Astrocyte of the spinal cord (primary cell): ENCODE measurements at regions not wholly inside any gene's neighbourhood (a gene's known extent, or its start where the extent isn't known, plus 50 kb on each side); places are given as distances from the start of the nearest gene placed in this dataset.

Source experiments
- DNase-seq: peaks from one replicate; pipeline ENCODE4 v3.0.0; 2011; ENCODE audit warnings: low read depth, low spot score
- H3K4me3 ChIP-seq: 2 replicates; pipeline ENCODE4 v1.5.1; 2011; ENCODE audit warnings: low read depth, mild to moderate bottlenecking, low read length, moderate library complexity
- CTCF ChIP-seq: IDR thresholded peaks from 2 replicates; pipeline ENCODE4 v1.5.1; 2012; ENCODE audit warnings: low read depth, mild to moderate bottlenecking, low read length, inconsistent platforms
- in situ Hi-C: cut with HindIII; loops from 2 replicates; pipeline ENCODE4 v1.10.0; 2017; ENCODE audit warnings: low sequenced_read_pairs

GRCh38 chr5:52531105-52531504 lies 256.6 kb upstream of the ITGA1 start:
- no peak overlapping the region for H3K4me3 ChIP-seq
- in situ Hi-C loops: no loop called here
- no peak for TF ChIP-seq CTCF
- DNase-seq: no peak

- TF ChIP-seq CTCF: no peak
- in situ Hi-C loops: no loop called here
- H3K4me3 ChIP-seq: no peak overlapping the region
- DNase-seq: no peak
Observed at GRCh38 chr5:52543594-52543993, 244.1 kb upstream of the ITGA1 start.

- no peak for TF ChIP-seq CTCF
- in situ Hi-C loops: no loop called here
- H3K4me3 ChIP-seq: no peak overlapping the region
- no peak for DNase-seq
Observed at GRCh38 chr5:52544738-52545137, 243.0 kb upstream of the ITGA1 start.

- no peak for DNase-seq
- in situ Hi-C loops: no loop called here
- no peak overlapping the region for H3K4me3 ChIP-seq
- no peak for TF ChIP-seq CTCF
Observed at GRCh38 chr5:52554293-52554692, 233.4 kb upstream of the ITGA1 start.

GRCh38 chr5:52560366-52560765 lies 227.3 kb upstream of the ITGA1 start:
- no peak for TF ChIP-seq CTCF
- in situ Hi-C loops: no loop called here
- H3K4me3 ChIP-seq: no peak overlapping the region
- DNase-seq: peak; percentile 4

GRCh38 chr5:52562473-52562872 lies 225.2 kb upstream of the ITGA1 start:
- DNase-seq: no peak
- in situ Hi-C loops: no loop called here
- H3K4me3 ChIP-seq: no peak overlapping the region
- no peak for TF ChIP-seq CTCF

- no peak overlapping the region for H3K4me3 ChIP-seq
- TF ChIP-seq CTCF: no peak
- in situ Hi-C loops: no loop called here
- DNase-seq: no peak
Observed at GRCh38 chr5:52564587-52564986, 223.1 kb upstream of the ITGA1 start.
